Stimulated activated effector memory CD8-positive, alpha-beta T cell treated with anti-CD3 and anti-CD28 coated beads, Interleukin-12 subunit alpha, Interleukin-12 subunit beta, amount 100 ng/mL, for 72 hours (primary cell): ENCODE measurements at regions not wholly inside any gene's neighbourhood (a gene's known extent, or its start where the extent isn't known, plus 50 kb on each side); places are given as distances from the start of the nearest gene placed in this dataset.

Experiments
- ATAC-seq: fragments of 150-1000 bp; cut with Tn5 transposase; 2 replicates; pipeline ENCODE4 v1.10.0; 2021
- DNase-seq, 2 donors: peaks; one replicate each; pipeline ENCODE4 v3.0.0; 2021 to 2022; ENCODE audit warnings: low spot score in 2 of 2
- H3K27ac Mint-ChIP-seq: one replicate; pipeline ENCODE4 v1.8.0; 2022; ENCODE audit warnings: mild to moderate bottlenecking, mixed read lengths
- H3K36me3 Mint-ChIP-seq: one replicate; pipeline ENCODE4 v1.8.0; 2022; ENCODE audit warnings: mild to moderate bottlenecking, mixed read lengths
- H3K4me1 Mint-ChIP-seq: one replicate; pipeline ENCODE4 v1.8.0; 2022; ENCODE audit warnings: mixed read lengths
- H3K4me3 Mint-ChIP-seq: one replicate; pipeline ENCODE4 v1.8.0; 2022; ENCODE audit warnings: mild to moderate bottlenecking, mixed read lengths
- H3K9me3 Mint-ChIP-seq: one replicate; pipeline ENCODE4 v1.8.0; 2022; ENCODE audit warnings: mixed read lengths

- Mint-ChIP-seq H3K9me3 (no peaks in the 10 kb centered on the region), H3K36me3 (no peaks in the 10 kb centered on the region), H3K4me3 (no peak overlapping the region), H3K27ac (no peak overlapping the region), H3K4me1 (peaks cover 6% of the 10 kb centered on the region)
- ATAC-seq (no peak), DNase-seq (no peak)
These were observed 138.5 kb downstream of the ZDHHC20 start for GRCh38 chr13:21320642-21321034.

DNA sequence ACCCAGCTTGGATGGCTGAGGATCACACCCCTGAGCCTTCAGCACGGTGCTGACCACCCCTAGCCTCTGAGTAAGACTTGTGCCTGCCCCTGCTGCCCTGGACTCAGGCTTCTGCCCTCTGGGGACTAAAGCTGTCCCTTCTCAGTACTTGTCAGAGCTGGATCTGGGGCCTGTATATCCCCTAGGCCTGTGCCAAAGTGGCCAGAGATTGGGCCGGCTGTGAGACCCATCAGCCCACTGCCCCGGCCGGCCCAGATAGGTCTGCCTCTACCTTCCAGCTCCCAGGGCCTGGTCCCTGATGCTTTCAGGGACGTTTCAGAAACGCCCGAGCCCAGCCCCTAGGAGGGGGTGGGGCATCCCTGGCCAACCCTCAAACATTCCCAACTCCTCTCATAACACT, 137.8 kb downstream of the ZDHHC20 start:
- Mint-ChIP-seq H3K27ac (no peak overlapping the region), H3K36me3 (no peaks in the 10 kb centered on the region), H3K9me3 (no peaks in the 10 kb centered on the region), H3K4me1 (peaks cover 6% of the 10 kb centered on the region), H3K4me3 (no peak overlapping the region)
- ATAC-seq (no peak), DNase-seq (no peak)

- no peaks in the 10 kb centered on the region for H3K9me3 Mint-ChIP-seq
- no peak overlapping the region for H3K4me3 Mint-ChIP-seq
- ATAC-seq (no peak), DNase-seq (no peak)
- H3K27ac Mint-ChIP-seq, result no peak overlapping the region
- no peaks in the 10 kb centered on the region for H3K36me3 Mint-ChIP-seq
- H3K4me1 Mint-ChIP-seq, result peaks cover 8% of the 10 kb centered on the region
These were observed 136.7 kb downstream of the ZDHHC20 start for GRCh38 chr13:21322327-21322965.
